Right atrium auricular region (tissue), 2 donors: ENCODE measurements at regions not wholly inside any gene's neighbourhood (a gene's known extent, or its start where the extent isn't known, plus 50 kb on each side); places are given as distances from the start of the nearest gene placed in this dataset.

Experiments used
- DNase-seq: peaks from one replicate; pipeline ENCODE4 v3.0.0-alpha.2; 2019; ENCODE audit warnings: low spot score
- H3K27ac ChIP-seq, 2 donors: fragments of 200-600 bp; sonication (generic); 1 replicate in 1 of 2; 2 replicates in 1 of 2; pipeline ENCODE4 v1.5.1; 2016 to 2019
- H3K27me3 ChIP-seq, 2 donors: fragments of 200-600 bp; sonication (generic); one replicate each; pipeline versions ENCODE4 v1.5.1 to v1.6.0; 2017 to 2019
- H3K36me3 ChIP-seq: fragments of 200-600 bp; sonication (generic); one replicate; pipeline ENCODE4 v1.5.1; 2016
- H3K4me1 ChIP-seq, 2 donors: fragments of 200-600 bp; sonication (generic); one replicate each; pipeline versions ENCODE4 v1.5.1 to v1.6.0; 2017 to 2019
- H3K4me3 ChIP-seq, 2 donors: fragments of 200-600 bp; sonication (generic); 1 replicate in 1 of 2; 2 replicates in 1 of 2; pipeline ENCODE4 v1.5.1; 2017 to 2019; ENCODE audit warnings: mild to moderate bottlenecking in 1 of 2, moderate library complexity in 1 of 2
- H3K9me3 ChIP-seq, 2 donors: fragments of 200-600 bp; sonication (generic); one replicate each; pipeline ENCODE4 v1.5.1; 2019
- CTCF ChIP-seq, 2 donors: fragments of 200-600 bp; sonication (generic); IDR thresholded peaks; one replicate each; pipeline ENCODE4 v1.5.1; 2019; ENCODE audit warnings: antibody characterized with exemption in 2 of 2

- H3K27me3 ChIP-seq: no peaks in the 10 kb centered on the region
- DNase-seq: no peak
- H3K4me1 ChIP-seq: no peaks in the 10 kb centered on the region
- H3K27ac ChIP-seq: no peak overlapping the region
- no peaks in the 10 kb centered on the region for H3K36me3 ChIP-seq
- H3K9me3 ChIP-seq: no peaks in the 10 kb centered on the region
- TF ChIP-seq CTCF (IDR thresholded peaks at IDR 0.05): no peak
- no peak overlapping the region for H3K4me3 ChIP-seq
Measured at GRCh38 chr12:107447336-107447735, 238.3 kb upstream of the PWP1 start.

- no peak overlapping the region for H3K27ac ChIP-seq
- no peaks in the 10 kb centered on the region for H3K9me3 ChIP-seq
- H3K4me3 ChIP-seq: no peak overlapping the region
- H3K4me1 ChIP-seq: no peaks in the 10 kb centered on the region
- no peak for DNase-seq
- TF ChIP-seq CTCF (IDR thresholded peaks at IDR 0.05): peak in 1 of 2 donors; percentile 32
- H3K36me3 ChIP-seq: no peaks in the 10 kb centered on the region
- H3K27me3 ChIP-seq: no peaks in the 10 kb centered on the region
Measured at GRCh38 chr12:107448198-107448597, 237.4 kb upstream of the PWP1 start.

- Histone ChIP-seq H3K4me3 (no peak overlapping the region), H3K9me3 (no peaks in the 10 kb centered on the region), H3K27me3 (no peaks in the 10 kb centered on the region), H3K36me3 (no peaks in the 10 kb centered on the region), H3K4me1 (no peaks in the 10 kb centered on the region), H3K27ac (no peak overlapping the region)
- DNase-seq: no peak
- no peak for TF ChIP-seq CTCF (IDR thresholded peaks at IDR 0.05)
Measured at GRCh38 chr12:107449891-107450290, 235.7 kb upstream of the PWP1 start.

GRCh38 chr12:107450541-107450940 lies 235.1 kb upstream of the PWP1 start:
- no peaks in the 10 kb centered on the region for H3K36me3 ChIP-seq
- no peaks in the 10 kb centered on the region for H3K27me3 ChIP-seq
- no peak for DNase-seq
- no peak overlapping the region for H3K4me3 ChIP-seq
- no peaks in the 10 kb centered on the region for H3K9me3 ChIP-seq
- H3K27ac ChIP-seq: no peak overlapping the region
- no peaks in the 10 kb centered on the region for H3K4me1 ChIP-seq
- no peak for TF ChIP-seq CTCF (IDR thresholded peaks at IDR 0.05)

- no peaks in the 10 kb centered on the region for H3K27me3 ChIP-seq
- H3K9me3 ChIP-seq: no peaks in the 10 kb centered on the region
- H3K4me3 ChIP-seq: no peak overlapping the region
- no peak for DNase-seq
- H3K36me3 ChIP-seq: no peaks in the 10 kb centered on the region
- H3K4me1 ChIP-seq: no peaks in the 10 kb centered on the region
- H3K27ac ChIP-seq: no peak overlapping the region
- no peak for TF ChIP-seq CTCF (IDR thresholded peaks at IDR 0.05)
Measured at GRCh38 chr12:107451246-107451645, 234.4 kb upstream of the PWP1 start.

- no peak for DNase-seq
- no peak for TF ChIP-seq CTCF (IDR thresholded peaks at IDR 0.05)
- no peaks in the 10 kb centered on the region for H3K27me3 ChIP-seq
- H3K9me3 ChIP-seq: no peaks in the 10 kb centered on the region
- no peak overlapping the region for H3K27ac ChIP-seq
- no peak overlapping the region for H3K4me3 ChIP-seq
- no peaks in the 10 kb centered on the region for H3K36me3 ChIP-seq
- no peaks in the 10 kb centered on the region for H3K4me1 ChIP-seq
Measured at GRCh38 chr12:107454109-107454830, 231.3 kb upstream of the PWP1 start.
